ENCODE measurements at regions not wholly inside any gene's neighbourhood (a gene's known extent, or its start where the extent isn't known, plus 50 kb on each side); places are given as distances from the start of the nearest gene placed in this dataset.

- in situ Hi-C loops (cut with HindIII; ENCODE audit: low pct_unique_long_range_greater_than_20kb, low sequenced_read_pairs): no loop called here
- TF ChIP-seq JUND (IDR thresholded peaks at IDR 0.05; ENCODE audit: low read depth): no peak
- DNase-seq (ENCODE audit: low read depth in 1 of 2, low spot score in 1 of 2): no peak
Measured at GRCh38 chr15:70262591-70263274, 165.0 kb upstream of the TLE3 start.

GRCh38 chr15:70262171-70262570, 164.5 kb upstream of the TLE3 start:
- no peak for TF ChIP-seq JUND (IDR thresholded peaks at IDR 0.05; ENCODE audit: low read depth)
- no peak for DNase-seq (ENCODE audit: low read depth in 1 of 2, low spot score in 1 of 2)
- in situ Hi-C loops (cut with HindIII; ENCODE audit: low pct_unique_long_range_greater_than_20kb, low sequenced_read_pairs): no loop called here

- no peak for DNase-seq (ENCODE audit: low read depth in 1 of 2, low spot score in 1 of 2)
- TF ChIP-seq JUND (IDR thresholded peaks at IDR 0.05; ENCODE audit: low read depth): no peak
- in situ Hi-C loops (cut with HindIII; ENCODE audit: low pct_unique_long_range_greater_than_20kb, low sequenced_read_pairs): no loop called here
Measured at GRCh38 chr15:70261083-70261482, 163.4 kb upstream of the TLE3 start.

GRCh38 chr15:70260580-70260979, 162.9 kb upstream of the TLE3 start:
- TF ChIP-seq JUND (IDR thresholded peaks at IDR 0.05; ENCODE audit: low read depth): no peak
- in situ Hi-C loops (cut with HindIII; ENCODE audit: low pct_unique_long_range_greater_than_20kb, low sequenced_read_pairs): no loop called here
- DNase-seq (ENCODE audit: low read depth in 1 of 2, low spot score in 1 of 2): no peak

GRCh38 chr15:70259640-70260508, 162.2 kb upstream of the TLE3 start:
- DNase-seq (ENCODE audit: low read depth in 1 of 2, low spot score in 1 of 2): no peak
- in situ Hi-C loops (cut with HindIII; ENCODE audit: low pct_unique_long_range_greater_than_20kb, low sequenced_read_pairs): no loop called here
- TF ChIP-seq JUND (IDR thresholded peaks at IDR 0.05; ENCODE audit: low read depth): no peak

- peak in 1 of 2 experiments; percentile 30 for DNase-seq (ENCODE audit: low read depth in 1 of 2, low spot score in 1 of 2)
- TF ChIP-seq JUND (IDR thresholded peaks at IDR 0.05; ENCODE audit: low read depth): no peak
- in situ Hi-C loops (cut with HindIII; ENCODE audit: low pct_unique_long_range_greater_than_20kb, low sequenced_read_pairs): no loop called here
Measured at GRCh38 chr15:70259028-70259424, 161.3 kb upstream of the TLE3 start.

GRCh38 chr15:70258369-70259027, 160.8 kb upstream of the TLE3 start:
- TF ChIP-seq JUND (IDR thresholded peaks at IDR 0.05; ENCODE audit: low read depth): no peak
- DNase-seq (ENCODE audit: low read depth in 1 of 2, low spot score in 1 of 2): no peak
- in situ Hi-C loops (cut with HindIII; ENCODE audit: low pct_unique_long_range_greater_than_20kb, low sequenced_read_pairs): no loop called here

- no peak for DNase-seq (ENCODE audit: low read depth in 1 of 2, low spot score in 1 of 2)
- in situ Hi-C loops (cut with HindIII; ENCODE audit: low pct_unique_long_range_greater_than_20kb, low sequenced_read_pairs): no loop called here
- TF ChIP-seq JUND (IDR thresholded peaks at IDR 0.05; ENCODE audit: low read depth): no peak
Measured at GRCh38 chr15:70257573-70258248, 160.0 kb upstream of the TLE3 start.

- DNase-seq (ENCODE audit: low read depth in 1 of 2, low spot score in 1 of 2): no peak
- in situ Hi-C loops (cut with HindIII; ENCODE audit: low pct_unique_long_range_greater_than_20kb, low sequenced_read_pairs): no loop called here
- no peak for TF ChIP-seq JUND (IDR thresholded peaks at IDR 0.05; ENCODE audit: low read depth)
Measured at GRCh38 chr15:70257047-70257446, 159.3 kb upstream of the TLE3 start.

GRCh38 chr15:70254311-70254869, 156.7 kb upstream of the TLE3 start:
- TF ChIP-seq JUND (IDR thresholded peaks at IDR 0.05; ENCODE audit: low read depth): no peak
- no peak for DNase-seq (ENCODE audit: low read depth in 1 of 2, low spot score in 1 of 2)
- in situ Hi-C loops (cut with HindIII; ENCODE audit: low pct_unique_long_range_greater_than_20kb, low sequenced_read_pairs): no loop called here

- DNase-seq (ENCODE audit: low read depth in 1 of 2, low spot score in 1 of 2): no peak
- in situ Hi-C loops (cut with HindIII; ENCODE audit: low pct_unique_long_range_greater_than_20kb, low sequenced_read_pairs): no loop called here
- TF ChIP-seq JUND (IDR thresholded peaks at IDR 0.05; ENCODE audit: low read depth): no peak
Measured at GRCh38 chr15:70253461-70254156, 155.9 kb upstream of the TLE3 start.

GRCh38 chr15:70252951-70253320, 155.2 kb upstream of the TLE3 start:
- in situ Hi-C loops (cut with HindIII; ENCODE audit: low pct_unique_long_range_greater_than_20kb, low sequenced_read_pairs): no loop called here
- no peak for TF ChIP-seq JUND (IDR thresholded peaks at IDR 0.05; ENCODE audit: low read depth)
- DNase-seq (ENCODE audit: low read depth in 1 of 2, low spot score in 1 of 2): no peak
